KMS-11 (cell line): ENCODE measurements at regions not wholly inside any gene's neighbourhood (a gene's known extent, or its start where the extent isn't known, plus 50 kb on each side); places are given as distances from the start of the nearest gene placed in this dataset.
"Not testable (repeated sequence)": the region's sequence is repeated elsewhere in the genome, so short reads cannot be mapped to it uniquely, and the experiment has no call there.

ENCODE experiments used
- H2AFZ ChIP-seq: fragments of 200-600 bp; sonication (generic); 2 replicates; pipeline ENCODE4 v1.6.1; 2016; ENCODE audit warnings: antibody characterized with exemption, mixed run types, low read depth
- H3K27ac ChIP-seq: fragments of 200-600 bp; sonication (generic); 2 replicates; pipeline ENCODE4 v1.6.1; 2016; ENCODE audit warnings: mild to moderate bottlenecking, mixed run types
- H3K27me3 ChIP-seq: fragments of 200-600 bp; sonication (generic); 2 replicates; pipeline ENCODE4 v1.6.1; 2017; ENCODE audit warnings: mild to moderate bottlenecking, low read depth, mixed run types, moderate library complexity; ENCODE audit not compliant: insufficient read depth
- H3K36me3 ChIP-seq: fragments of 200-600 bp; sonication (generic); 2 replicates; pipeline ENCODE4 v1.6.1; 2017; ENCODE audit warnings: mild to moderate bottlenecking, mixed run types; ENCODE audit not compliant: insufficient read depth
- H3K4me1 ChIP-seq: fragments of 200-600 bp; sonication (generic); 2 replicates; pipeline ENCODE4 v1.6.1; 2016; ENCODE audit warnings: mild to moderate bottlenecking, low read depth, mixed run types; ENCODE audit not compliant: poor library complexity, severe bottlenecking
- H3K4me2 ChIP-seq: fragments of 200-600 bp; sonication (generic); 2 replicates; pipeline ENCODE4 v1.7.0; 2016; ENCODE audit warnings: mild to moderate bottlenecking, mixed run types
- H3K4me3 ChIP-seq: fragments of 200-600 bp; sonication (generic); IDR thresholded peaks from 2 replicates; pipeline ENCODE4 v1.6.1; 2017; ENCODE audit warnings: low read depth, low read length, mixed read lengths; ENCODE audit not compliant: insufficient read depth
- H3K79me2 ChIP-seq: fragments of 200-600 bp; sonication (generic); 2 replicates; pipeline ENCODE4 v1.6.1; 2016; ENCODE audit warnings: low read depth, mixed run types; ENCODE audit not compliant: insufficient read depth
- H3K9ac ChIP-seq: fragments of 200-600 bp; sonication (generic); 2 replicates; pipeline ENCODE4 v1.6.1; 2016; ENCODE audit warnings: mild to moderate bottlenecking, mixed run types
- H4K20me1 ChIP-seq: fragments of 200-600 bp; sonication (generic); 2 replicates; pipeline ENCODE4 v1.6.1; 2016; ENCODE audit warnings: mild to moderate bottlenecking, mixed run types; ENCODE audit not compliant: insufficient read depth
- CTCF ChIP-seq: fragments of 200-600 bp; sonication (generic); conservative IDR thresholded peaks from 2 replicates; pipeline ENCODE4 v1.6.1; 2017; ENCODE audit warnings: low read depth, mild to moderate bottlenecking, antibody characterized with exemption, low read length, moderate library complexity, mixed read lengths

GRCh38 chr6:16939351-16939750 lies 162.5 kb upstream of the STMND1 start:
- H3K4me3 ChIP-seq, result no peak overlapping the region

DNA sequence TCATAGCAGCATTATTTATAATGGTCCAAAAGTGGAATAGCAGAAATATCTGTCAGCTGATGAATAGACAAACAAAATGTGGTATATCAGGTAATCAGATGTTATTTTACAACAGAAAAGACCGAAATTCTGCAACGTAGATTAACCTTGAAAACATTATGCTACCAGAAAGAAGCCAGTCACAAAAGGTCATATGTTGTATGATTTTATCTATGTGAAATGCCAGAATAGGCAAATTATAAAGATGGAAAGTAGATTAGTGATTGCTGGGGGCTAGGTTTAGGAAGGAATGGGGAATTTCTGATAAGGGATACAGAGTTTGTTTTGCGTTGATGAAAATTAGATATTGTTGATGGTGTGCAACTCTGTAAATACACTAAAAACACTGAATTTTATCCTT lies 165.0 kb upstream of the STMND1 start:
- Histone ChIP-seq H3K36me3 (no peaks in the 10 kb centered on the region), H3K9ac (no peak overlapping the region), H3K4me3 (no peak overlapping the region), H2AFZ (no peak overlapping the region), H3K27ac (no peak overlapping the region), H3K4me1 (no peaks in the 10 kb centered on the region), H4K20me1 (no peaks in the 10 kb centered on the region), H3K79me2 (no peaks in the 10 kb centered on the region), H3K27me3 (no peaks in the 10 kb centered on the region), H3K4me2 (no peak overlapping the region)
- TF ChIP-seq CTCF, result no peak

More at GRCh38 chr6:16939351-16939750, 162.5 kb upstream of the STMND1 start:
- no peak overlapping the region for H3K4me2 ChIP-seq
- H3K4me1 ChIP-seq, result no peaks in the 10 kb centered on the region
- H3K27me3 ChIP-seq, result no peaks in the 10 kb centered on the region
- no peaks in the 10 kb centered on the region for H3K79me2 ChIP-seq
- no peak overlapping the region for H2AFZ ChIP-seq
- no peak overlapping the region for H3K9ac ChIP-seq
- no peaks in the 10 kb centered on the region for H3K36me3 ChIP-seq
- no peak for TF ChIP-seq CTCF
- H4K20me1 ChIP-seq, result no peaks in the 10 kb centered on the region
- H3K27ac ChIP-seq, result no peak overlapping the region

DNA sequence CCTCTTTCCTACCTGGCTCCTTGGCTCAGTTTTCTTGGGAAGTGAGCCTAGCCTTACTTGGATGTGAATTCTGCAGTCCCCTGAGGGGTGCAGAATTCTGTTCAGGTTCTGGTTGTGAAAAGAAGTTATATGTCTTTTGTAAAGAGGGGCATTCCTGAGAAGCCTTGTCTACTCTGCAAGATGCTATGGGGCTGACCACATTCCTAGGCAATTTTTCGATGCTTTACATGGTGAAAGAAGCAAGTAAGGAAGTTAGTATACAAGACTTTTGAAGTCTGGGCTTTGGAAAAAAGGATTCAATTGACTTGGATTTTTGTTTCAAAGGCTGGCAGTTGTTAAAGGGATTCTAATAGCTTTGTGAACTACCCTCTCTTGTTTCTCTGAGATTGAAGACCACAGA lies 167.9 kb upstream of the STMND1 start:
- Histone ChIP-seq H4K20me1 (no peaks in the 10 kb centered on the region), H3K9ac (no peak overlapping the region), H3K4me3 (no peak overlapping the region), H3K4me1 (no peaks in the 10 kb centered on the region), H3K79me2 (no peaks in the 10 kb centered on the region), H3K36me3 (no peaks in the 10 kb centered on the region), H3K4me2 (no peak overlapping the region), H3K27me3 (no peaks in the 10 kb centered on the region), H2AFZ (no peak overlapping the region), H3K27ac (no peak overlapping the region)
- TF ChIP-seq CTCF, result no peak

DNA sequence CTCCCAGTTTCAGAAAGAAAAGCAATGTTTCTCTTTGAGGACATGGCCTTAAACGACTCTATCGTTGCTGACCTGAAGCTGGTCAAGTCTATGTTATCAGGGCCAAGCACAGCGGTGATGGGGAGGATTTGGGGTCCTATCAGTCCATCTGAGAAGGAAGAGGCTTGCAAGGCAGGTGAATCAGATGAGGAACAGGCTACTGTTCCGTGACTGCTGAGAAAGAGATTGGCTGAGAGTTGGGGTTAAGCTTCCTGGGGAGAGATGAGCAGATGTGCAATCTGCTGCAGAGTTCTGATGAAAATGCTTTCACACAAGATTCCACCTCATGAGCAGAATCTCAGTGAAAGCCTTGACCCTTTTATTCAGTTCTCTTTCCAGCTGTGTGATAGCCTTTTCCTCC lies 168.3 kb upstream of the STMND1 start:
- Histone ChIP-seq H3K9ac (no peak overlapping the region), H3K4me3 (no peak overlapping the region), H2AFZ (no peak overlapping the region), H3K36me3 (no peaks in the 10 kb centered on the region), H3K27me3 (no peaks in the 10 kb centered on the region), H4K20me1 (no peaks in the 10 kb centered on the region), H3K79me2 (no peaks in the 10 kb centered on the region), H3K27ac (no peak overlapping the region), H3K4me2 (no peak overlapping the region), H3K4me1 (no peaks in the 10 kb centered on the region)
- no peak for TF ChIP-seq CTCF

- no peaks in the 10 kb centered on the region for H3K27me3 ChIP-seq
- no peak overlapping the region for H3K4me2 ChIP-seq
- H4K20me1 ChIP-seq, result no peaks in the 10 kb centered on the region
- no peak overlapping the region for H3K27ac ChIP-seq
- H3K9ac ChIP-seq, result no peak overlapping the region
- TF ChIP-seq CTCF, result no peak
- no peak overlapping the region for H2AFZ ChIP-seq
- H3K4me1 ChIP-seq, result no peaks in the 10 kb centered on the region
- no peak overlapping the region for H3K4me3 ChIP-seq
- H3K36me3 ChIP-seq, result no peaks in the 10 kb centered on the region
- no peaks in the 10 kb centered on the region for H3K79me2 ChIP-seq
Measured at GRCh38 chr6:16932920-16933319, 168.9 kb upstream of the STMND1 start.

DNA sequence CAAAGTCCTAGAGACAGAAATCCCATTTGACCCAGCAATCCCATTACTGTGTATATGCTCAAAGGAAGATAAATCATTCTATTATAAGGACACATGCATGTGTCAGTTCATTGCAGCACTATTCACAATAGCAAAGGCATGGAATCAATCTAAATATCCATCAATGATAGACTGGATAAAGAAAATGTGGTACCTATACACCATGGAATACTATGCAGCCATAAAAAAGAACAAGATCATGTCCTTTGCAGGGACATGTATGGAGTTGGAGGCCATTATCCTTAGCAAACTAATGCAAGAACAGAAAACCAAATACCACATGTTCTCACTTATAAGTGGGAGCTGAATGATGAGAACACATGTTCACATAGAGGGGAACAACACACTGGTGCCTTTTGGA lies 169.8 kb upstream of the ATXN1 start:
- H3K4me3 ChIP-seq, H3K4me1 ChIP-seq, H2AFZ ChIP-seq, H3K27ac ChIP-seq, H3K27me3 ChIP-seq, H4K20me1 ChIP-seq, H3K79me2 ChIP-seq, H3K36me3 ChIP-seq, H3K4me2 ChIP-seq, H3K9ac ChIP-seq: not testable (repeated sequence)
